Endothelial cell of umbilical vein (primary cell): ENCODE measurements at regions not wholly inside any gene's neighbourhood (a gene's known extent, or its start where the extent isn't known, plus 50 kb on each side); places are given as distances from the start of the nearest gene placed in this dataset.

Experiments
- BruUV-seq: library from RNA; stranded (reverse); fragments of 400-500 nt; replicated peaks from 2 replicates; lab custom pipeline; 2021; lab: Mats Ljungman, UMichigan
- CTCF ChIA-PET: fragments of 300-600, 350-600 bp; sonication (Branson Sonifier 250); formaldehyde crosslinking; loops from one replicate; lab custom pipeline; 2021; ENCODE audit warnings: antibody characterized with exemption, inconsistent platforms; lab: Charles Lee
- POLR2A ChIA-PET: fragments of 300-600, 350-600 bp; sonication (Branson Sonifier 250); formaldehyde crosslinking; loops from one replicate; lab custom pipeline; 2021; ENCODE audit warnings: antibody characterized with exemption, inconsistent platforms; lab: Charles Lee
- DNase-seq: peaks from one replicate; pipeline ENCODE4 v3.0.0-alpha.2; 2011; ENCODE audit warnings: low read depth, low spot score
- FAIRE-seq: peaks from 2 replicates; lab custom pipeline; 2011; peaks lifted over from hg19 to GRCh38; lab: Jason Lieb, UNC
- H2AFZ ChIP-seq: 2 replicates; pipeline ENCODE4 v1.6.0; 2012; ENCODE audit warnings: low read depth, low read length, control low read depth, inconsistent platforms
- H3K27ac ChIP-seq: 2 replicates; pipeline ENCODE4 v1.5.1; 2011; ENCODE audit warnings: low read depth, mild to moderate bottlenecking, control low read depth, low read length, moderate library complexity; ENCODE audit not compliant: insufficient read depth
- H3K27me3 ChIP-seq, 2 experiments: 2 replicates each; pipeline versions ENCODE4 v1.6.0 to v1.6.1; 2011; ENCODE audit warnings: low read length in 2 of 2, mixed read lengths in 1 of 2; ENCODE audit not compliant: control insufficient read depth in 2 of 2, insufficient read depth in 2 of 2
- H3K36me3 ChIP-seq, 2 experiments: 2 replicates in 1 of 2; 3 replicates in 1 of 2; pipeline ENCODE4 v1.5.1; 2011; ENCODE audit warnings: low read length in 2 of 2, mild to moderate bottlenecking in 1 of 2, moderate library complexity in 1 of 2; ENCODE audit not compliant: control insufficient read depth in 2 of 2, insufficient read depth in 2 of 2; ENCODE audit errors: extremely low read depth in 1 of 2
- H3K4me1 ChIP-seq: 3 replicates; pipeline ENCODE4 v1.5.1; 2011; ENCODE audit warnings: mild to moderate bottlenecking, low read length; ENCODE audit not compliant: control insufficient read depth, insufficient read depth; ENCODE audit errors: extremely low read depth
- H3K4me2 ChIP-seq: 2 replicates; pipeline ENCODE4 v1.6.1; 2011; ENCODE audit warnings: low read length, control low read depth, mixed read lengths; ENCODE audit not compliant: insufficient read depth
- H3K4me3 ChIP-seq, 3 experiments: fragments of 200-600 bp in 1 of 3; sonication (generic), shearing (Covaris generic) in 1 of 3; replicated peaks in 1 of 3; 2 replicates each; pipeline ENCODE4 v1.5.1; 2011 to 2016; ENCODE audit warnings: control low read depth in 3 of 3, low read length in 3 of 3, mild to moderate bottlenecking in 2 of 3, inconsistent platforms in 1 of 3, low read depth in 1 of 3, moderate library complexity in 1 of 3; ENCODE audit not compliant: insufficient read depth in 1 of 3
- H3K79me2 ChIP-seq: 2 replicates; pipeline ENCODE4 v1.6.0; 2012; ENCODE audit warnings: low read length, inconsistent platforms; ENCODE audit not compliant: control insufficient read depth, insufficient read depth
- H3K9ac ChIP-seq: replicated peaks from 2 replicates; pipeline ENCODE3; 2011; ENCODE audit warnings: low read length, control low read depth; ENCODE audit not compliant: insufficient read depth; ENCODE audit errors: extremely low read depth
- H3K9me1 ChIP-seq: replicated peaks from 3 replicates; pipeline ENCODE4 v1.6.0; 2011; ENCODE audit warnings: mild to moderate bottlenecking, low read length; ENCODE audit not compliant: control insufficient read depth, insufficient read depth; ENCODE audit errors: extremely low read depth
- H3K9me3 ChIP-seq: replicated peaks from 2 replicates; pipeline ENCODE4 v1.5.1; 2012; ENCODE audit warnings: low read length, inconsistent platforms; ENCODE audit not compliant: control insufficient read depth, insufficient read depth
- H4K20me1 ChIP-seq: replicated peaks from 2 replicates; pipeline ENCODE3; 2011; ENCODE audit warnings: mild to moderate bottlenecking, low read length; ENCODE audit not compliant: control insufficient read depth, insufficient read depth; ENCODE audit errors: extremely low read depth
- CTCF ChIP-seq, 2 donors: IDR thresholded peaks; 1 replicate in 1 of 2; 2 replicates in 1 of 2; pipeline ENCODE4 v1.5.1; 2011; ENCODE audit warnings: low read length in 2 of 2, mild to moderate bottlenecking in 2 of 2, moderate library complexity in 2 of 2, control low read depth in 1 of 2, inconsistent platforms in 1 of 2, low read depth in 1 of 2; ENCODE audit not compliant: insufficient read depth in 1 of 2; ENCODE audit errors: extremely low read depth in 1 of 2
- EZH2 ChIP-seq: IDR thresholded peaks from 2 replicates; pipeline ENCODE4 v1.6.1; 2012; ENCODE audit warnings: borderline replicate concordance, low read depth, mild to moderate bottlenecking, moderate library complexity, low read length, inconsistent platforms; ENCODE audit not compliant: severe bottlenecking
- FOS ChIP-seq: IDR thresholded peaks from 2 replicates; pipeline ENCODE4 v1.6.1; 2011; ENCODE audit warnings: mild to moderate bottlenecking, low read length, moderate library complexity, borderline replicate concordance; ENCODE audit not compliant: insufficient read depth
- GATA2 ChIP-seq: IDR thresholded peaks from 2 replicates; pipeline ENCODE4 v1.7.0; 2011; ENCODE audit warnings: low read depth, mild to moderate bottlenecking, moderate library complexity, mixed read lengths, low read length; ENCODE audit not compliant: insufficient read length, insufficient read depth
- JUN ChIP-seq: IDR thresholded peaks from 2 replicates; pipeline ENCODE4 v1.6.1; 2011; ENCODE audit warnings: borderline replicate concordance, low read depth; ENCODE audit not compliant: insufficient read length, insufficient read depth
- MAX ChIP-seq: IDR thresholded peaks from 2 replicates; pipeline ENCODE4 v1.6.1; 2011; ENCODE audit not compliant: insufficient read depth, insufficient read length
- MYC ChIP-seq: IDR thresholded peaks from one replicate; pipeline ENCODE4 v1.6.1; 2011; ENCODE audit warnings: mild to moderate bottlenecking, low read depth, low read length
- POLR2A ChIP-seq: IDR thresholded peaks from 2 replicates; pipeline ENCODE4 v1.6.1; 2012; ENCODE audit warnings: low read depth, mild to moderate bottlenecking, control low read depth, low read length
- POLR2AphosphoS5 ChIP-seq: IDR thresholded peaks from 2 replicates; pipeline ENCODE4 v1.6.1; 2012; ENCODE audit warnings: low read depth, mild to moderate bottlenecking, control low read depth, low read length, moderate library complexity; ENCODE audit not compliant: insufficient read depth
- dilution Hi-C: fragments of 300-500 bp; cut with MboI; formaldehyde crosslinking; loops from one replicate; pipeline ENCODE4 v1.15.0; 2019; ENCODE audit warnings: low sequenced_read_pairs; ENCODE audit not compliant: extremely low pct_ligation_motif_present
- intact Hi-C: fragments of 100-400 bp; cut with micrococcal nuclease; formaldehyde crosslinking; loops from one replicate; pipeline ENCODE4 v1.10.0; 2022

GRCh38 chr3:144645300-144645699, 673.7 kb downstream of the DIPK2A start:
- Histone ChIP-seq H3K9me3 (no peaks in the 10 kb centered on the region), H3K27ac (no peak overlapping the region), H3K4me2 (no peak overlapping the region), H3K4me1 (no peaks in the 10 kb centered on the region), H3K4me3 (no peak overlapping the region), H3K36me3 (no peaks in the 10 kb centered on the region), H4K20me1 (no peaks in the 10 kb centered on the region), H3K9me1 (no peaks in the 10 kb centered on the region), H3K79me2 (no peaks in the 10 kb centered on the region), H3K9ac (no peak overlapping the region), H3K27me3 (no peaks in the 10 kb centered on the region), H2AFZ (no peak overlapping the region)
- no peak for TF ChIP-seq FOS
- TF ChIP-seq EZH2, result no peak
- TF ChIP-seq POLR2AphosphoS5, result no peak
- TF ChIP-seq JUN, result no peak
- no peak for TF ChIP-seq MYC
- TF ChIP-seq POLR2A, result no peak
- no peak for TF ChIP-seq GATA2
- no peak for TF ChIP-seq CTCF (IDR thresholded peaks at IDR 0.05; ENCODE audit: extremely low read depth in 1 of 2, insufficient read depth in 1 of 2, low read depth in 1 of 2, low read length in 2 of 2)
- TF ChIP-seq MAX, result no peak
- FAIRE-seq (no peak), DNase-seq (no peak)
- intact Hi-C loops, result no loop called here
- POLR2A ChIA-PET, result no interaction called here
- no TSS peak for BruUV-seq
- dilution Hi-C loops, result no loop called here
- CTCF ChIA-PET, result no interaction called here
